AG09309 (cell line): ENCODE measurements at regions not wholly inside any gene's neighbourhood (a gene's known extent, or its start where the extent isn't known, plus 50 kb on each side); places are given as distances from the start of the nearest gene placed in this dataset.

ENCODE experiments used
- DNase-seq: peaks from one replicate; pipeline ENCODE4 v3.0.0-alpha.2; 2010; ENCODE audit warnings: low read depth
- H3K4me3 ChIP-seq: 2 replicates; pipeline ENCODE4 v1.5.1; 2011; ENCODE audit warnings: mild to moderate bottlenecking, low read depth, low read length, moderate library complexity; ENCODE audit not compliant: control insufficient read depth
- CTCF ChIP-seq: IDR thresholded peaks from 2 replicates; pipeline ENCODE4 v1.5.1; 2011; ENCODE audit warnings: mild to moderate bottlenecking, low read depth, low read length, inconsistent platforms; ENCODE audit not compliant: insufficient read depth, control insufficient read depth; ENCODE audit errors: missing control alignments

- no peak for DNase-seq
- no peak for TF ChIP-seq CTCF
- H3K4me3 ChIP-seq, result no peak overlapping the region
Measured at GRCh38 chr16:62657116-62657515, 620.9 kb upstream of the CDH8 start.

- no peak for DNase-seq
- TF ChIP-seq CTCF, result no peak
- no peak overlapping the region for H3K4me3 ChIP-seq
Measured at GRCh38 chr16:62652441-62653120, 616.3 kb upstream of the CDH8 start.

GRCh38 chr16:62648256-62648655 is 612.0 kb upstream of the CDH8 start:
- no peak for DNase-seq
- no peak overlapping the region for H3K4me3 ChIP-seq
- no peak for TF ChIP-seq CTCF

- no peak for TF ChIP-seq CTCF
Measured at GRCh38 chr16:62644030-62644812, 608.0 kb upstream of the CDH8 start.

GRCh38 chr16:62642677-62643076 is 606.4 kb upstream of the CDH8 start:
- no peak for DNase-seq
- no peak for TF ChIP-seq CTCF
- H3K4me3 ChIP-seq, result no peak overlapping the region

More at GRCh38 chr16:62644030-62644812, 608.0 kb upstream of the CDH8 start:
- H3K4me3 ChIP-seq, result no peak overlapping the region
- no peak for DNase-seq

GRCh38 chr16:62639890-62640289 is 603.7 kb upstream of the CDH8 start:
- H3K4me3 ChIP-seq, result no peak overlapping the region
- no peak for DNase-seq
- no peak for TF ChIP-seq CTCF
